ENCODE measurements at regions not wholly inside any gene's neighbourhood (a gene's known extent, or its start where the extent isn't known, plus 50 kb on each side); places are given as distances from the start of the nearest gene placed in this dataset.

- TF ChIP-seq ATF2 (IDR thresholded peaks at IDR 0.05; ENCODE audit: low read length) (no peak), EGR1 (IDR thresholded peaks at IDR 0.05; ENCODE audit: borderline replicate concordance, low read depth, low read length) (no peak)
Measured at GRCh38 chr19:30741566-30741965, 369.4 kb downstream of the ZNF536 start (continued).
